Fibroblast of mammary gland (primary cell): ENCODE measurements at regions not wholly inside any gene's neighbourhood (a gene's known extent, or its start where the extent isn't known, plus 50 kb on each side); places are given as distances from the start of the nearest gene placed in this dataset.

ENCODE experiments used
- DNase-seq: peaks from one replicate; pipeline ENCODE4 v3.0.0-alpha.2; 2010; ENCODE audit warnings: low read depth
- H3K4me3 ChIP-seq: 2 replicates; pipeline ENCODE4 v1.5.1; 2011; ENCODE audit warnings: low read depth, mild to moderate bottlenecking, low read length, moderate library complexity; ENCODE audit not compliant: control insufficient read depth
- CTCF ChIP-seq: conservative IDR thresholded peaks from 2 replicates; pipeline ENCODE4 v1.5.1; 2011; ENCODE audit warnings: low read depth, low read length, inconsistent platforms; ENCODE audit not compliant: control insufficient read depth, insufficient read depth

- no peak for DNase-seq
- H3K4me3 ChIP-seq: no peak overlapping the region
- no peak for TF ChIP-seq CTCF
These were observed 119.4 kb downstream of the DDIT4L start for GRCh38 chr4:100070868-100071267.

- no peak for TF ChIP-seq CTCF
- no peak for DNase-seq
- no peak overlapping the region for H3K4me3 ChIP-seq
These were observed 119.1 kb upstream of the H2AZ1 start for GRCh38 chr4:100069207-100069606.

GRCh38 chr4:100067255-100067654, 117.2 kb upstream of the H2AZ1 start:
- no peak for DNase-seq
- TF ChIP-seq CTCF: no peak
- no peak overlapping the region for H3K4me3 ChIP-seq

GRCh38 chr4:100063355-100063754, 113.3 kb upstream of the H2AZ1 start:
- DNase-seq: peak; percentile 17
- H3K4me3 ChIP-seq: no peak overlapping the region
- no peak for TF ChIP-seq CTCF

GRCh38 chr4:100062921-100063320, 112.8 kb upstream of the H2AZ1 start:
- DNase-seq: no peak
- no peak for TF ChIP-seq CTCF

GRCh38 chr4:100061835-100062234, 111.8 kb upstream of the H2AZ1 start:
- TF ChIP-seq CTCF: no peak
- DNase-seq: no peak
- no peak overlapping the region for H3K4me3 ChIP-seq

More at GRCh38 chr4:100062921-100063320, 112.8 kb upstream of the H2AZ1 start:
- H3K4me3 ChIP-seq: no peak overlapping the region

- H3K4me3 ChIP-seq: no peak overlapping the region
- DNase-seq: no peak
- TF ChIP-seq CTCF: no peak
These were observed 110.8 kb upstream of the H2AZ1 start for GRCh38 chr4:100060765-100061416.
